ENCODE measurements at regions not wholly inside any gene's neighbourhood (a gene's known extent, or its start where the extent isn't known, plus 50 kb on each side); places are given as distances from the start of the nearest gene placed in this dataset.

- intact Hi-C loops (cut with DNase I), result no loop called here
- DNase-seq, result no peak
- H3K27ac ChIP-seq (ENCODE audit: low read depth in 2 of 2, low read length in 2 of 2), result no peak overlapping the region
- no peaks in the 10 kb centered on the region for H3K36me3 ChIP-seq (ENCODE audit: control insufficient read depth in 2 of 3, insufficient read depth in 3 of 3, low read length in 3 of 3)
- no peaks in the 10 kb centered on the region for H3K9me3 ChIP-seq (ENCODE audit: control insufficient read depth in 2 of 3, insufficient read depth in 1 of 3, low read length in 3 of 3)
- FAIRE-seq, result no peak
- TF ChIP-seq CTCF (IDR thresholded peaks at IDR 0.05; ENCODE audit: borderline replicate concordance, extremely low read depth, insufficient read depth), result no peak
- no peaks in the 10 kb centered on the region for H3K4me1 ChIP-seq (ENCODE audit: control insufficient read depth in 2 of 3, insufficient read depth in 2 of 3, low read depth in 1 of 3, low read length in 3 of 3)
- H3K4me3 ChIP-seq (ENCODE audit: low read length in 3 of 3), result no peak overlapping the region
- H3K27me3 ChIP-seq (ENCODE audit: control insufficient read depth, insufficient read depth, low read length), result no peaks in the 10 kb centered on the region
- no peak overlapping the region for H3K9ac ChIP-seq (ENCODE audit: low read length in 3 of 3)
These were observed 130.7 kb upstream of the ZNF648 start for GRCh38 chr1:182192215-182192614.

GRCh38 chr1:182191381-182192115, 130.0 kb upstream of the ZNF648 start:
- Histone ChIP-seq H3K9ac (ENCODE audit: low read length in 3 of 3) (no peak overlapping the region), H3K4me3 (ENCODE audit: low read length in 3 of 3) (no peak overlapping the region), H3K9me3 (ENCODE audit: control insufficient read depth in 2 of 3, insufficient read depth in 1 of 3, low read length in 3 of 3) (no peaks in the 10 kb centered on the region), H3K36me3 (ENCODE audit: control insufficient read depth in 2 of 3, insufficient read depth in 3 of 3, low read length in 3 of 3) (no peaks in the 10 kb centered on the region), H3K27me3 (ENCODE audit: control insufficient read depth, insufficient read depth, low read length) (no peaks in the 10 kb centered on the region), H3K27ac (ENCODE audit: low read depth in 2 of 2, low read length in 2 of 2) (no peak overlapping the region), H3K4me1 (ENCODE audit: control insufficient read depth in 2 of 3, insufficient read depth in 2 of 3, low read depth in 1 of 3, low read length in 3 of 3) (peaks cover 0 to 3% (median 0%) of the 10 kb centered on the region in 3 donors)
- intact Hi-C loops (cut with DNase I), result no loop called here
- TF ChIP-seq CTCF (IDR thresholded peaks at IDR 0.05; ENCODE audit: borderline replicate concordance, extremely low read depth, insufficient read depth), result no peak
- FAIRE-seq, result no peak
- no peak for DNase-seq

- Histone ChIP-seq H3K9ac (ENCODE audit: low read length in 3 of 3) (no peak overlapping the region), H3K27ac (ENCODE audit: low read depth in 2 of 2, low read length in 2 of 2) (no peak overlapping the region), H3K4me1 (ENCODE audit: control insufficient read depth in 2 of 3, insufficient read depth in 2 of 3, low read depth in 1 of 3, low read length in 3 of 3) (peaks cover 0 to 5% (median 4%) of the 10 kb centered on the region in 3 donors), H3K36me3 (ENCODE audit: control insufficient read depth in 2 of 3, insufficient read depth in 3 of 3, low read length in 3 of 3) (no peaks in the 10 kb centered on the region), H3K27me3 (ENCODE audit: control insufficient read depth, insufficient read depth, low read length) (no peaks in the 10 kb centered on the region), H3K9me3 (ENCODE audit: control insufficient read depth in 2 of 3, insufficient read depth in 1 of 3, low read length in 3 of 3) (no peaks in the 10 kb centered on the region), H3K4me3 (ENCODE audit: low read length in 3 of 3) (no peak overlapping the region)
- intact Hi-C loops (cut with DNase I), result no loop called here
- FAIRE-seq, result no peak
- TF ChIP-seq CTCF (IDR thresholded peaks at IDR 0.05; ENCODE audit: borderline replicate concordance, extremely low read depth, insufficient read depth), result no peak
- DNase-seq, result peak in 2 of 5 donors; percentile 27 to 40
These were observed 128.1 kb upstream of the ZNF648 start for GRCh38 chr1:182189535-182190066.

Data from kidney (tissue), 13 donors.